ENCODE measurements at regions not wholly inside any gene's neighbourhood (a gene's known extent, or its start where the extent isn't known, plus 50 kb on each side); places are given as distances from the start of the nearest gene placed in this dataset.

DNA sequence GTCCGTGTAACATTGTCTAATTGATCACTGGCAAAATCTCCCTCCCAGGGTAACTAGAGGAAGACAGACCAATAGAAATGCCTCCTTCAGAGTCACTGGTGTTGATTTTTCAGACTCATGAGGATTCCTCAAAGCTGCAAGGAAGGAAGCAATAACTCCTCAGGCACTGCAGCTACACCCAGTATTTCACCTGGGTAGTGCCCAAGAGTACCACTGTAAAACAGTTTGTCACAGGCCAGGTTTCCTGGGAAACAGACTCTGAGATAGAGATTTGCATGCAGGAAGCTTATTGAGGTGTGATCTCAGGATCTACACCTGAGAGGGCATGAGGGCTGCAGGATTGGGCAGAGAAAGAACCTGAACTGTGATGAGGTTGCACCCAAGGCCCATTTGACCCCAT is 240.7 kb upstream of the ATP6AP2 start:
- Histone ChIP-seq H2AFZ (ENCODE audit: low read depth, low read length) (no peak overlapping the region), H3K9me3 (replicated peaks; ENCODE audit: control insufficient read depth, insufficient read depth, low read length) (no peaks in the 10 kb centered on the region), H3K9me1 (replicated peaks; ENCODE audit: control insufficient read depth, extremely low read depth, insufficient read depth, low read length) (no peaks in the 10 kb centered on the region), H3K79me2 (ENCODE audit: control insufficient read depth, insufficient read depth, low read length) (no peaks in the 10 kb centered on the region), H3K27me3 (ENCODE audit: control insufficient read depth in 2 of 2, insufficient read depth in 2 of 2, low read length in 2 of 2) (no peaks in the 10 kb centered on the region), H3K4me3 (replicated peaks in 1 of 3; ENCODE audit: insufficient read depth in 1 of 3, low read depth in 1 of 3, low read length in 3 of 3) (no peak overlapping the region), H3K4me1 (ENCODE audit: control insufficient read depth, extremely low read depth, insufficient read depth, low read length) (no peaks in the 10 kb centered on the region), H3K27ac (ENCODE audit: insufficient read depth, low read depth, low read length) (no peak overlapping the region), H3K4me2 (ENCODE audit: insufficient read depth, low read length) (no peak overlapping the region), H3K36me3 (ENCODE audit: control insufficient read depth in 2 of 2, extremely low read depth in 1 of 2, insufficient read depth in 2 of 2, low read length in 2 of 2) (no peaks in the 10 kb centered on the region), H4K20me1 (replicated peaks; ENCODE audit: control insufficient read depth, extremely low read depth, insufficient read depth, low read length) (no peaks in the 10 kb centered on the region), H3K9ac (replicated peaks; ENCODE audit: extremely low read depth, insufficient read depth, low read length) (no peak overlapping the region)
- DNase-seq (ENCODE audit: low read depth, low spot score) (no peak), FAIRE-seq (no peak)
- BruUV-seq (replicated peaks), result no TSS peak
- CTCF ChIA-PET, result no interaction called here
- TF ChIP-seq, protein P1, sequence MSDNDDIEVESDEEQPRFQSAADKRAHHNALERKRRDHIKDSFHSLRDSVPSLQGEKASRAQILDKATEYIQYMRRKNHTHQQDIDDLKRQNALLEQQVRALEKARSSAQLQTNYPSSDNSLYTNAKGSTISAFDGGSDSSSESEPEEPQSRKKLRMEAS (IDR thresholded peaks at IDR 0.05; ENCODE audit: insufficient read depth, insufficient read length), result no peak
- TF ChIP-seq, protein P2, sequence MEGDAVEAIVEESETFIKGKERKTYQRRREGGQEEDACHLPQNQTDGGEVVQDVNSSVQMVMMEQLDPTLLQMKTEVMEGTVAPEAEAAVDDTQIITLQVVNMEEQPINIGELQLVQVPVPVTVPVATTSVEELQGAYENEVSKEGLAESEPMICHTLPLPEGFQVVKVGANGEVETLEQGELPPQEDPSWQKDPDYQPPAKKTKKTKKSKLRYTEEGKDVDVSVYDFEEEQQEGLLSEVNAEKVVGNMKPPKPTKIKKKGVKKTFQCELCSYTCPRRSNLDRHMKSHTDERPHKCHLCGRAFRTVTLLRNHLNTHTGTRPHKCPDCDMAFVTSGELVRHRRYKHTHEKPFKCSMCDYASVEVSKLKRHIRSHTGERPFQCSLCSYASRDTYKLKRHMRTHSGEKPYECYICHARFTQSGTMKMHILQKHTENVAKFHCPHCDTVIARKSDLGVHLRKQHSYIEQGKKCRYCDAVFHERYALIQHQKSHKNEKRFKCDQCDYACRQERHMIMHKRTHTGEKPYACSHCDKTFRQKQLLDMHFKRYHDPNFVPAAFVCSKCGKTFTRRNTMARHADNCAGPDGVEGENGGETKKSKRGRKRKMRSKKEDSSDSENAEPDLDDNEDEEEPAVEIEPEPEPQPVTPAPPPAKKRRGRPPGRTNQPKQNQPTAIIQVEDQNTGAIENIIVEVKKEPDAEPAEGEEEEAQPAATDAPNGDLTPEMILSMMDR (IDR thresholded peaks at IDR 0.05; ENCODE audit: extremely low read depth in 1 of 2, insufficient read depth in 1 of 2, low read depth in 1 of 2, low read length in 2 of 2), result no peak
- TF ChIP-seq POLR2A (IDR thresholded peaks at IDR 0.05; ENCODE audit: low read depth, low read length), result no peak
- POLR2A ChIA-PET, result no interaction called here
- dilution Hi-C loops (cut with MboI; ENCODE audit: extremely low pct_ligation_motif_present, low sequenced_read_pairs) (no loop called here), intact Hi-C loops (cut with micrococcal nuclease) (no loop called here)

DNA sequence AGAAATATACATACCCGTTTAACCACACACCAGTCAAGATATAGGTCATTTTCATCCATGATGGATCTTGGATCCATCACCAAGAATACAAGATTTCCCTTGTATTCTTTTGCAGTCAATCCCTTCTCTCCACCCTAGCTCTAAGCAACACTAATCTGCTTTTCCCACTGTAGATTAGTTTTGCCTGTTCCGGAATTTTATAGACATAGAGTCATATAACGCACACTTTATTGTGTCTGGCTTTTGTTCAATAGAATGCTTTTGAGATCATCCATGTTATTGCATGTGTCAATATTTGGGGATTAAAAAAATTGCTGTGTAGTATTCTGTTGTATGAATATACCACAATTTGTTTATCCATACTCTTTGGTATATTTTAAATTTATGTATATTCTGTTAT is 235.6 kb upstream of the BCOR start:
- H3K4me1 ChIP-seq (ENCODE audit: control insufficient read depth, extremely low read depth, insufficient read depth, low read length), result no peaks in the 10 kb centered on the region
- FAIRE-seq (no peak), DNase-seq (ENCODE audit: low read depth, low spot score) (no peak)
- TF ChIP-seq, protein P2 (IDR thresholded peaks at IDR 0.05; ENCODE audit: extremely low read depth in 1 of 2, insufficient read depth in 1 of 2, low read depth in 1 of 2, low read length in 2 of 2), result no peak
- TF ChIP-seq MYC (IDR thresholded peaks at IDR 0.05; ENCODE audit: low read depth, low read length) (no peak), POLR2AphosphoS5 (IDR thresholded peaks at IDR 0.05; ENCODE audit: insufficient read depth, low read depth, low read length) (no peak), FOS (IDR thresholded peaks at IDR 0.05; ENCODE audit: borderline replicate concordance, insufficient read depth, low read length) (no peak), GATA2 (IDR thresholded peaks at IDR 0.05; ENCODE audit: insufficient read depth, insufficient read length, low read depth, low read length) (no peak), POLR2A (IDR thresholded peaks at IDR 0.05; ENCODE audit: low read depth, low read length) (no peak), JUN (IDR thresholded peaks at IDR 0.05; ENCODE audit: borderline replicate concordance, insufficient read depth, insufficient read length, low read depth) (no peak), EZH2 (IDR thresholded peaks at IDR 0.05; ENCODE audit: borderline replicate concordance, low read depth, low read length, severe bottlenecking) (no peak)
- no peaks in the 10 kb centered on the region for H3K9me1 ChIP-seq (replicated peaks; ENCODE audit: control insufficient read depth, extremely low read depth, insufficient read depth, low read length)
- H3K9me3 ChIP-seq (replicated peaks; ENCODE audit: control insufficient read depth, insufficient read depth, low read length), result no peaks in the 10 kb centered on the region
- no TSS peak for BruUV-seq (replicated peaks)
- H3K4me3 ChIP-seq (replicated peaks in 1 of 3; ENCODE audit: insufficient read depth in 1 of 3, low read depth in 1 of 3, low read length in 3 of 3), result no peak overlapping the region
- no peaks in the 10 kb centered on the region for H3K79me2 ChIP-seq (ENCODE audit: control insufficient read depth, insufficient read depth, low read length)
- no peak overlapping the region for H3K9ac ChIP-seq (replicated peaks; ENCODE audit: extremely low read depth, insufficient read depth, low read length)
- CTCF ChIA-PET, result no interaction called here
- H4K20me1 ChIP-seq (replicated peaks; ENCODE audit: control insufficient read depth, extremely low read depth, insufficient read depth, low read length), result no peaks in the 10 kb centered on the region
- H3K4me2 ChIP-seq (ENCODE audit: insufficient read depth, low read length), result no peak overlapping the region
- intact Hi-C loops (cut with micrococcal nuclease) (no loop called here), dilution Hi-C loops (cut with MboI; ENCODE audit: extremely low pct_ligation_motif_present, low sequenced_read_pairs) (no loop called here)
- H3K27ac ChIP-seq (ENCODE audit: insufficient read depth, low read depth, low read length), result no peak overlapping the region
- no peak overlapping the region for H2AFZ ChIP-seq (ENCODE audit: low read depth, low read length)
- H3K36me3 ChIP-seq (ENCODE audit: control insufficient read depth in 2 of 2, extremely low read depth in 1 of 2, insufficient read depth in 2 of 2, low read length in 2 of 2), result no peaks in the 10 kb centered on the region
- POLR2A ChIA-PET, result no interaction called here
- H3K27me3 ChIP-seq (ENCODE audit: control insufficient read depth in 2 of 2, insufficient read depth in 2 of 2, low read length in 2 of 2), result no peaks in the 10 kb centered on the region

Measured in endothelial cell of umbilical vein (primary cell).